ENCODE measurements at regions not wholly inside any gene's neighbourhood (a gene's known extent, or its start where the extent isn't known, plus 50 kb on each side); places are given as distances from the start of the nearest gene placed in this dataset.

GRCh38 chr1:29870621-29871020 is 634.3 kb downstream of the PTPRU start:
- TF ChIP-seq CTCF (optimal IDR thresholded peaks at IDR 0.05 in 1 of 3, IDR thresholded peaks at IDR 0.05 in 1 of 3, conservative IDR thresholded peaks at IDR 0.05 in 1 of 3; ENCODE audit: extremely low read depth in 1 of 3, insufficient read depth in 2 of 3, low read length in 3 of 3) (no peak), EZH2 (IDR thresholded peaks at IDR 0.05; ENCODE audit: low read length) (no peak)

Measured in keratinocyte (primary cell).